HCT116 (cell line): ENCODE measurements at regions not wholly inside any gene's neighbourhood (a gene's known extent, or its start where the extent isn't known, plus 50 kb on each side); places are given as distances from the start of the nearest gene placed in this dataset.

Source experiments
- ATAC-seq: fragments of 200-7000 bp; cut with Tn5 transposase; 2 replicates; pipeline ENCODE4 v1.9.1; 2020; ENCODE audit warnings: mild to moderate bottlenecking, moderate library complexity
- BruUV-seq: library from RNA; stranded (reverse); fragments of 400-500 nt; replicated peaks from 2 replicates; lab custom pipeline; 2021; lab: Mats Ljungman, UMichigan
- CTCF ChIA-PET: fragments of 300-600 bp; sonication (Branson Sonifier 250); formaldehyde crosslinking; loops from one replicate; lab custom pipeline; 2021; ENCODE audit warnings: antibody characterized with exemption; lab: Charles Lee
- POLR2A ChIA-PET: fragments of 300-600, 350-600 bp; sonication (Branson Sonifier 250); formaldehyde crosslinking; loops from one replicate; lab custom pipeline; 2021; ENCODE audit warnings: antibody characterized with exemption; lab: Charles Lee
- RAD21 ChIA-PET, 2 experiments: fragments of 300-600 bp; sonication (Branson Sonifier 250); formaldehyde crosslinking; loops; one replicate each; lab custom pipeline; 2023; ENCODE audit warnings: low total read pairs in 2 of 2; ENCODE audit not compliant: uncharacterized antibody in 2 of 2, unreplicated experiment in 2 of 2, low non-redundant PET in 1 of 2; lab: Charles Lee
- DNase-seq: peaks from one replicate; pipeline ENCODE4 v3.0.0-alpha.2; 2010; ENCODE audit warnings: low read depth, low spot score
- H2AFZ ChIP-seq: fragments of 200-600 bp; shearing (Covaris generic), sonication (generic); 2 replicates; pipeline ENCODE4 v1.6.1; 2017; ENCODE audit warnings: low read depth, mixed run types, mixed read lengths, antibody characterized with exemption, low read length; ENCODE audit not compliant: poor library complexity, severe bottlenecking
- H3K27ac ChIP-seq: 2 replicates; pipeline ENCODE4 v1.5.1; 2012; ENCODE audit warnings: low read depth, low read length
- H3K27me3 ChIP-seq: fragments of 200-600 bp; sonication (generic); 2 replicates; pipeline ENCODE4 v1.6.1; 2016; ENCODE audit warnings: mixed run types, low read length, mixed read lengths; ENCODE audit not compliant: insufficient read depth
- H3K36me3 ChIP-seq, 2 experiments: fragments of 200-500 bp in 1 of 2; fragments of 200-600 bp in 1 of 2; sonication (Bioruptor generic) in 1 of 2; sonication (generic) in 1 of 2; 2 replicates each; pipeline versions ENCODE4 v1.5.1 to v1.6.1; 2014 to 2016; ENCODE audit warnings: low read length in 2 of 2, inconsistent platforms in 1 of 2, mixed read lengths in 1 of 2, mixed run types in 1 of 2; ENCODE audit not compliant: insufficient read depth in 2 of 2, control insufficient read depth in 1 of 2
- H3K4me1 ChIP-seq, 2 experiments: fragments of 200-600 bp in 1 of 2; sonication (generic) in 1 of 2; 2 replicates each; pipeline versions ENCODE4 v1.5.1 to v1.6.1; 2012 to 2017; ENCODE audit warnings: low read length in 2 of 2, inconsistent platforms in 1 of 2, mild to moderate bottlenecking in 1 of 2, mixed read lengths in 1 of 2, mixed run types in 1 of 2, moderate library complexity in 1 of 2; ENCODE audit not compliant: insufficient read depth in 2 of 2, control insufficient read depth in 1 of 2
- H3K4me2 ChIP-seq: fragments of 200-600 bp; sonication (generic); 2 replicates; pipeline ENCODE4 v1.6.1; 2017; ENCODE audit warnings: mixed run types, low read length, mixed read lengths
- H3K4me3 ChIP-seq, 2 experiments: fragments of 200-600 bp in 1 of 2; sonication (generic) in 1 of 2; replicated peaks in 1 of 2; 2 replicates each; pipeline ENCODE4 v1.5.1; 2011 to 2016; ENCODE audit warnings: low read length in 2 of 2, control low read depth in 1 of 2, low read depth in 1 of 2, mild to moderate bottlenecking in 1 of 2, mixed read lengths in 1 of 2, mixed run types in 1 of 2
- H3K79me2 ChIP-seq: fragments of 200-600 bp; sonication (generic); 2 replicates; pipeline ENCODE4 v1.6.1; 2017; ENCODE audit warnings: mild to moderate bottlenecking, mixed run types, low read length, moderate library complexity, mixed read lengths; ENCODE audit not compliant: insufficient read depth
- H3K9ac ChIP-seq: fragments of 200-600 bp; sonication (generic); 2 replicates; pipeline ENCODE4 v1.6.1; 2016; ENCODE audit warnings: low read length, mixed read lengths
- H3K9me2 ChIP-seq: fragments of 200-600 bp; sonication (generic), shearing (Covaris generic); 2 replicates; pipeline ENCODE4 v1.6.1; 2017; ENCODE audit warnings: mixed run types, mild to moderate bottlenecking, moderate library complexity; ENCODE audit not compliant: insufficient read depth
- H3K9me3 ChIP-seq, 2 experiments: fragments of 200-500 bp in 1 of 2; fragments of 200-600 bp in 1 of 2; sonication (Bioruptor generic) in 1 of 2; sonication (generic) in 1 of 2; 2 replicates each; pipeline ENCODE4 v1.6.1; 2014 to 2017; ENCODE audit warnings: low read length in 2 of 2, mixed read lengths in 2 of 2, inconsistent platforms in 1 of 2, low read depth in 1 of 2, mild to moderate bottlenecking in 1 of 2, mixed run types in 1 of 2, moderate library complexity in 1 of 2; ENCODE audit not compliant: control insufficient read depth in 1 of 2, insufficient read depth in 1 of 2
- H4K20me1 ChIP-seq: fragments of 200-600 bp; sonication (generic), shearing (Covaris generic); 2 replicates; pipeline ENCODE4 v1.6.1; 2017; ENCODE audit warnings: mixed run types, mild to moderate bottlenecking, moderate library complexity; ENCODE audit not compliant: insufficient read depth
- ATF3 ChIP-seq: IDR thresholded peaks from 2 replicates; pipeline ENCODE4 v1.6.1; 2012
- CEBPB ChIP-seq: IDR thresholded peaks from 2 replicates; pipeline ENCODE4 v1.6.1; 2012; ENCODE audit warnings: low read depth
- EZH2 ChIP-seq: fragments of 200-600 bp; sonication (generic); IDR thresholded peaks from 2 replicates; pipeline ENCODE4 v1.6.1; 2017; ENCODE audit warnings: antibody characterized with exemption, mixed run types
- EZH2phosphoT487 ChIP-seq: fragments of 200-600 bp; IDR thresholded peaks from 2 replicates; pipeline ENCODE4 v1.6.1; 2018; ENCODE audit warnings: antibody characterized with exemption, borderline replicate concordance
- FOSL1 ChIP-seq: IDR thresholded peaks from 2 replicates; pipeline ENCODE4 v1.6.1; 2012; ENCODE audit warnings: low read depth
- MAX ChIP-seq: IDR thresholded peaks from 2 replicates; pipeline ENCODE4 v1.6.1; 2012
- POLR2AphosphoS5 ChIP-seq: IDR thresholded peaks from 2 replicates; pipeline ENCODE4 v1.6.1; 2011; ENCODE audit warnings: mild to moderate bottlenecking, low read depth, low read length, moderate library complexity
- RAD21 ChIP-seq: IDR thresholded peaks from 2 replicates; pipeline ENCODE4 v1.6.1; 2012; ENCODE audit warnings: low read depth, mild to moderate bottlenecking
- SIN3A ChIP-seq: IDR thresholded peaks from 2 replicates; pipeline ENCODE4 v1.6.1; 2012; ENCODE audit warnings: low read depth
- SP1 ChIP-seq: IDR thresholded peaks from 2 replicates; pipeline ENCODE4 v1.6.1; 2012; ENCODE audit warnings: low read depth
- SRF ChIP-seq: IDR thresholded peaks from 2 replicates; pipeline ENCODE4 v1.6.1; 2012; ENCODE audit warnings: low read depth
- ZFX ChIP-seq: fragments of 450-650 bp; IDR thresholded peaks from 2 replicates; pipeline ENCODE4 v1.6.1; 2017
- ZNF274 ChIP-seq: fragments of 200-500 bp; sonication (Bioruptor generic); IDR thresholded peaks from 2 replicates; pipeline ENCODE4 v1.6.1; 2014; ENCODE audit warnings: mild to moderate bottlenecking, low read depth, low read length, inconsistent platforms
- intact Hi-C: fragments of 100-400 bp; cut with micrococcal nuclease; formaldehyde crosslinking; loops from 2 replicates; pipeline ENCODE4 v1.10.0; 2022
- TF ChIP-seq, protein P1 (sequence below), 3 experiments: fragments of 200-600 bp in 1 of 3; sonication (generic) in 1 of 3; IDR thresholded peaks in 2 of 3; conservative IDR thresholded peaks in 1 of 3; 2 replicates each; pipeline ENCODE4 v1.5.1; 2012 to 2017; ENCODE audit warnings: low read depth in 2 of 3, low read length in 2 of 3, antibody characterized with exemption in 1 of 3, borderline replicate concordance in 1 of 3, control low read depth in 1 of 3, mild to moderate bottlenecking in 1 of 3, mixed read lengths in 1 of 3, mixed run types in 1 of 3, moderate library complexity in 1 of 3; ENCODE audit not compliant: insufficient read depth in 1 of 3
- TF ChIP-seq, protein P2 (sequence below): IDR thresholded peaks from 2 replicates; pipeline ENCODE4 v1.6.1; 2012; ENCODE audit warnings: low read depth

- intact Hi-C loops, result no loop called here
- H3K27me3 ChIP-seq, result no peaks in the 10 kb centered on the region
- no TSS peak for BruUV-seq
- H3K9me2 ChIP-seq, result 0 out of 2 replicates have a peak, but pooled peaks cover 3% of the 10 kb centered on the region
- no peaks in the 10 kb centered on the region for H3K4me1 ChIP-seq
- ChIA-PET RAD21 (no interaction called here), POLR2A (no interaction called here), CTCF (no interaction called here)
- DNase-seq (no peak), ATAC-seq (no peak)
- H3K27ac ChIP-seq, result no peak overlapping the region
- no peaks in the 10 kb centered on the region for H3K9me3 ChIP-seq
- no peak overlapping the region for H3K4me3 ChIP-seq
- H2AFZ ChIP-seq, result no peak overlapping the region
- no peaks in the 10 kb centered on the region for H3K79me2 ChIP-seq
- H3K9ac ChIP-seq, result no peak overlapping the region
- no peaks in the 10 kb centered on the region; the same call in 1 of the 2 replicates for H4K20me1 ChIP-seq
- H3K4me2 ChIP-seq, result no peak overlapping the region
- TF ChIP-seq SIN3A, result no peak
- no peak for TF ChIP-seq ZFX
- no peak for TF ChIP-seq SP1
- TF ChIP-seq ZNF274, result no peak
- TF ChIP-seq, protein P1, sequence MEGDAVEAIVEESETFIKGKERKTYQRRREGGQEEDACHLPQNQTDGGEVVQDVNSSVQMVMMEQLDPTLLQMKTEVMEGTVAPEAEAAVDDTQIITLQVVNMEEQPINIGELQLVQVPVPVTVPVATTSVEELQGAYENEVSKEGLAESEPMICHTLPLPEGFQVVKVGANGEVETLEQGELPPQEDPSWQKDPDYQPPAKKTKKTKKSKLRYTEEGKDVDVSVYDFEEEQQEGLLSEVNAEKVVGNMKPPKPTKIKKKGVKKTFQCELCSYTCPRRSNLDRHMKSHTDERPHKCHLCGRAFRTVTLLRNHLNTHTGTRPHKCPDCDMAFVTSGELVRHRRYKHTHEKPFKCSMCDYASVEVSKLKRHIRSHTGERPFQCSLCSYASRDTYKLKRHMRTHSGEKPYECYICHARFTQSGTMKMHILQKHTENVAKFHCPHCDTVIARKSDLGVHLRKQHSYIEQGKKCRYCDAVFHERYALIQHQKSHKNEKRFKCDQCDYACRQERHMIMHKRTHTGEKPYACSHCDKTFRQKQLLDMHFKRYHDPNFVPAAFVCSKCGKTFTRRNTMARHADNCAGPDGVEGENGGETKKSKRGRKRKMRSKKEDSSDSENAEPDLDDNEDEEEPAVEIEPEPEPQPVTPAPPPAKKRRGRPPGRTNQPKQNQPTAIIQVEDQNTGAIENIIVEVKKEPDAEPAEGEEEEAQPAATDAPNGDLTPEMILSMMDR (IDR thresholded peaks at IDR 0.05 in 2 of 3, conservative IDR thresholded peaks at IDR 0.05 in 1 of 3; ENCODE audit: borderline replicate concordance in 1 of 3, insufficient read depth in 1 of 3, low read depth in 2 of 3, low read length in 2 of 3), result no peak
- no peak for TF ChIP-seq FOSL1
- TF ChIP-seq MAX, result no peak
- no peak for TF ChIP-seq SRF
- TF ChIP-seq POLR2AphosphoS5, result no peak
- no peak for TF ChIP-seq EZH2phosphoT487
- no peak for TF ChIP-seq EZH2
- no peak for TF ChIP-seq RAD21
- no peak for TF ChIP-seq ATF3
- TF ChIP-seq CEBPB, result no peak
- TF ChIP-seq, protein P2, sequence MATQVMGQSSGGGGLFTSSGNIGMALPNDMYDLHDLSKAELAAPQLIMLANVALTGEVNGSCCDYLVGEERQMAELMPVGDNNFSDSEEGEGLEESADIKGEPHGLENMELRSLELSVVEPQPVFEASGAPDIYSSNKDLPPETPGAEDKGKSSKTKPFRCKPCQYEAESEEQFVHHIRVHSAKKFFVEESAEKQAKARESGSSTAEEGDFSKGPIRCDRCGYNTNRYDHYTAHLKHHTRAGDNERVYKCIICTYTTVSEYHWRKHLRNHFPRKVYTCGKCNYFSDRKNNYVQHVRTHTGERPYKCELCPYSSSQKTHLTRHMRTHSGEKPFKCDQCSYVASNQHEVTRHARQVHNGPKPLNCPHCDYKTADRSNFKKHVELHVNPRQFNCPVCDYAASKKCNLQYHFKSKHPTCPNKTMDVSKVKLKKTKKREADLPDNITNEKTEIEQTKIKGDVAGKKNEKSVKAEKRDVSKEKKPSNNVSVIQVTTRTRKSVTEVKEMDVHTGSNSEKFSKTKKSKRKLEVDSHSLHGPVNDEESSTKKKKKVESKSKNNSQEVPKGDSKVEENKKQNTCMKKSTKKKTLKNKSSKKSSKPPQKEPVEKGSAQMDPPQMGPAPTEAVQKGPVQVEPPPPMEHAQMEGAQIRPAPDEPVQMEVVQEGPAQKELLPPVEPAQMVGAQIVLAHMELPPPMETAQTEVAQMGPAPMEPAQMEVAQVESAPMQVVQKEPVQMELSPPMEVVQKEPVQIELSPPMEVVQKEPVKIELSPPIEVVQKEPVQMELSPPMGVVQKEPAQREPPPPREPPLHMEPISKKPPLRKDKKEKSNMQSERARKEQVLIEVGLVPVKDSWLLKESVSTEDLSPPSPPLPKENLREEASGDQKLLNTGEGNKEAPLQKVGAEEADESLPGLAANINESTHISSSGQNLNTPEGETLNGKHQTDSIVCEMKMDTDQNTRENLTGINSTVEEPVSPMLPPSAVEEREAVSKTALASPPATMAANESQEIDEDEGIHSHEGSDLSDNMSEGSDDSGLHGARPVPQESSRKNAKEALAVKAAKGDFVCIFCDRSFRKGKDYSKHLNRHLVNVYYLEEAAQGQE, result no peak
- H3K36me3 ChIP-seq, result no peaks in the 10 kb centered on the region
These were observed 868.5 kb downstream of the FAT4 start for GRCh38 chr4:126183206-126183605.
